ENCODE measurements at regions not wholly inside any gene's neighbourhood (a gene's known extent, or its start where the extent isn't known, plus 50 kb on each side); places are given as distances from the start of the nearest gene placed in this dataset.

DNA sequence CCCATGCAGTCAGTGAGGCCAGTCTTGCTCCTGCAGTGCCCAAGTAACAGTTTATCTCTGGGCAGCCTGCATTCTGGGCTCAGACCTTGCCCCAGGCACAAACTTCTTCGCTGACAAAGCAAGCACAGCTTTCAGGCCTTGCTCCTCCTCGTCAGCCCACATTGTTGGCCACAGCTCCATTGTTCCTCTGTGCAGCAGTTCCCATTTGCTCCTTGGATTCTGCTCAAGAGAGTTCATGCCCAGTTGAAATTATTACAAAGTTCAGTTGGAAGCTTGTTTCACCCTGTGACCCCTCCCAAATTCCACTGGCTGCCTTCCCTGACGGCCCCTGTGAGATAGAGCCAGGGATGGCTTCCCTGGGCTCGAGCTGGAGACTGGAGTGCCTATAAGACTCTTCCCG, 163.4 kb upstream of the DDHD1 start:
- TF ChIP-seq, protein P1, sequence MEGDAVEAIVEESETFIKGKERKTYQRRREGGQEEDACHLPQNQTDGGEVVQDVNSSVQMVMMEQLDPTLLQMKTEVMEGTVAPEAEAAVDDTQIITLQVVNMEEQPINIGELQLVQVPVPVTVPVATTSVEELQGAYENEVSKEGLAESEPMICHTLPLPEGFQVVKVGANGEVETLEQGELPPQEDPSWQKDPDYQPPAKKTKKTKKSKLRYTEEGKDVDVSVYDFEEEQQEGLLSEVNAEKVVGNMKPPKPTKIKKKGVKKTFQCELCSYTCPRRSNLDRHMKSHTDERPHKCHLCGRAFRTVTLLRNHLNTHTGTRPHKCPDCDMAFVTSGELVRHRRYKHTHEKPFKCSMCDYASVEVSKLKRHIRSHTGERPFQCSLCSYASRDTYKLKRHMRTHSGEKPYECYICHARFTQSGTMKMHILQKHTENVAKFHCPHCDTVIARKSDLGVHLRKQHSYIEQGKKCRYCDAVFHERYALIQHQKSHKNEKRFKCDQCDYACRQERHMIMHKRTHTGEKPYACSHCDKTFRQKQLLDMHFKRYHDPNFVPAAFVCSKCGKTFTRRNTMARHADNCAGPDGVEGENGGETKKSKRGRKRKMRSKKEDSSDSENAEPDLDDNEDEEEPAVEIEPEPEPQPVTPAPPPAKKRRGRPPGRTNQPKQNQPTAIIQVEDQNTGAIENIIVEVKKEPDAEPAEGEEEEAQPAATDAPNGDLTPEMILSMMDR (IDR thresholded peaks at IDR 0.05; ENCODE audit: insufficient read depth, missing control alignments), result no peak
- FAIRE-seq, result no peak

DNA sequence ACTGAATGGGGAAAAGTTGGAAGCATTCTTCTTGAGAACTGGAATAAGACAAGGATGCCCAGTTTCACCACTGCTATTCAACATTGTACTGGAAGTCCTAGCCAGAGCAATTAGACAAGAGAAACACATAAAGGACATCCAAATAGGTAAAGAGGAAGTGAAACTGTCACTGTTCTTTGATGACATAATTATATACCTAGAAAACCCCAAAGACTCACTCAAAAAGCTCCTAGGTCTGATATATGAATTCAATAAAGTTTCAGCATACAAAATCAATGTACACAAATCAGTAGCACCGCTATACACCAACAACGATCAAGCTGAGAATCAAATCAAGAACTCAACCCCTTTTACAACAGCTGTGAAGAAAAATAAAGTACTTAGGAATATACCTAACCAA, 157.3 kb upstream of the DDHD1 start:
- DNase-seq (ENCODE audit: insufficient read length, low spot score) (no peak), FAIRE-seq (no peak)
- TF ChIP-seq, protein P1 (IDR thresholded peaks at IDR 0.05; ENCODE audit: insufficient read depth, missing control alignments), result no peak

More for the DNA sequence above, 163.4 kb upstream of the DDHD1 start:
- DNase-seq (ENCODE audit: insufficient read length, low spot score), result no peak

DNA sequence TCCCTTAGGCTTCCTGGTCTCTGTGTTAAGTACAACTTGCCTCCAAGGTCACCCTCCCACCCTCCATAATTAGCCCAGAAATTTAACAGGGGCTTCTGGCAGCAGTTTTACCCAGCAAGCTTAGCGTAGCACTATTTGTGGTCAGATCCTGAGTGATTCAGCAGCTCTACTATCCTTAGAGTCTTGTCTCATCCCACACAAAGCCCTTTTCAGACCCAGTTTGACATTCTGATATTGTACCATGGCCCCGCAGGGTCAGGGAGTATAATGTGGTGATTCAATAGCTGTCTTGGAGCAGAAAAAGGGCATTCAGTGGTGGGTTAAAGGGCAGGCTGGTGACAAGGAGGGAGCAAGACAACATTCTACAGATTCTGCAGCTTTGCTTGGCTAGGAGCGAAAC, 153.8 kb upstream of the DDHD1 start:
- FAIRE-seq, result no peak
- TF ChIP-seq, protein P1 (IDR thresholded peaks at IDR 0.05; ENCODE audit: insufficient read depth, missing control alignments), result no peak

DNA sequence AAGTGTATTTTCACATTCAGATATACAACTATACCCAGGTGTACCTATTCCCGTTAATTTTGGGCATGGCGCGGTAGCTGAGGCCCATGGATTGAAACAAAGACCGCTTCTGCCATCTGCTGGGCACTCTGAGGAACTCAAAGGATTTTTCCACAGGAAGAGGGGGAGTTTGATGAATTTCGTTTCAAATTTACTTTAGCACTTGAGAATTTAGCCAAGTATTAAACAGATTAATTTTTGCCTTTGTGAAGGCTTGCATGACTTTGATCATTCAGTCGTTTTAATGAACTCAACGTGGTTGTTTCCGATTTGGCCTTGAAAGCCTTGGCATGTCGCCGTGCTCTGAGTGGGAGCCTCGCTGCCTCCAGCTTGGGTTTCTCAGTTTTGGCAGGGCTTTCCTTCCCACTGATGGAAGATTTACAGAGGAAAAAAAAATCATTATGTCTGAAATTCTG, 153.2 kb upstream of the DDHD1 start:
- no peak for FAIRE-seq
- DNase-seq (ENCODE audit: insufficient read length, low spot score), result no peak
- TF ChIP-seq, protein P1 (IDR thresholded peaks at IDR 0.05; ENCODE audit: insufficient read depth, missing control alignments), result peak; percentile 80

More for the DNA sequence above, 153.8 kb upstream of the DDHD1 start:
- no peak for DNase-seq (ENCODE audit: insufficient read length, low spot score)

DNA sequence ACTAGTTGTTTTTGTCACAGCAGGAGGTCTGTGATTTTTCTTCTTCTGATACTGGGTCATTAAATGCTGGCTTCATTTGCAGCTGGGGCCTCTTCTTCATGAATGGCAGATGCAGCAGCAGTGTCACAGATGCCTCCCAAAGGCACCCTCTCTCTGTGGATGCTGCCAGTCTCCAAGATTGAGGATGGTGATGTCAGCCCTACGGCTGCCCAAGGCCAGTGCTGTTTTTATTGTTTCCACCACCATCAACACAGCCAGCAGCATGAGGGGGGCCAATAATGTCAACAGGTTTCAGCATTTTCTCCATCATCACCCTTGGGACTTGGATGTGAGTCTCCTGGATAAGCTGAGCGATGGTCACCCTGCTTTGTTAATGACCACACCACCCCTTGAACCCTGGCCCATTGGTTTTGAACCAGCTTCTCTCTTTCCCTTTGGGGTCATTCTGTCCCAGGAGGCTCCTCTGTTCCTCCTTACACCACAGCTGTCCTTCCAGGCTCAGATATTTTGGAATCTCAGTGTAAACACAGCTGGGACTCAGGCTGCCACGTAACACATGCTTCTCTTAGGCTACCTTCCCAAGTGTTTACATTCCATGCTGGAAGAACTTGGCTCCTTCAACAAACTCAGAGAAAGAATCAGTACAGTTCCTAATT, 151.7 kb upstream of the DDHD1 start:
- DNase-seq (ENCODE audit: insufficient read length, low spot score) (no peak), FAIRE-seq (no peak)
- TF ChIP-seq, protein P1 (IDR thresholded peaks at IDR 0.05; ENCODE audit: insufficient read depth, missing control alignments), result no peak

DNA sequence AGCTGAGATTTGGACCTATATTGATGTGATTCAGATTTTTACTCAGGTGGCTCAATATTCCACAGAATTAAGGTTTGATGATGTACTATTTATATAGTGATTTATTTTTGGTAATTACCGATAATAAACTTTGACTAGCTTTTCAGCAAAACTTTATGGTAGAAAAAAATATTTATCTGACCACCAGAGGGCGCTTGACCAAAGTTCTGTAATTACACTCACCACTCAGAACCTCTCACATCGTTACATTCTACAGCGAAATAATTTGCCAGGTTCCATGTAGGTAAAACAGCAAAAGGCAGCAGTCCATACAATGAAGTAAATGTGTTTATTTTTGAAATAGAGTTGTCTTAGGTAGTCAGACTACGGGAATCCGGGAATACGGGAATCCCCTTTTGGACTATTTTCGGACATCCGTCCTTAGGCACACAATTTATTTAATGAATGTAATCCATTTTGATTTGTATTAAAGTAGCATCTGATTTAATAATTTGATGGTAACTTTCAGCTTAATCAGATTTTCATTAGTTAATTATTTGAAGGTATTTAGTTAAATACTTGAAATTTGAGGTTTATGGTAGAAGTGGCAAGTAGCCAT, 143.0 kb upstream of the DDHD1 start:
- no peak for FAIRE-seq
- TF ChIP-seq, protein P1 (IDR thresholded peaks at IDR 0.05; ENCODE audit: insufficient read depth, missing control alignments), result peak; percentile 55
- no peak for DNase-seq (ENCODE audit: insufficient read length, low spot score)

DNA sequence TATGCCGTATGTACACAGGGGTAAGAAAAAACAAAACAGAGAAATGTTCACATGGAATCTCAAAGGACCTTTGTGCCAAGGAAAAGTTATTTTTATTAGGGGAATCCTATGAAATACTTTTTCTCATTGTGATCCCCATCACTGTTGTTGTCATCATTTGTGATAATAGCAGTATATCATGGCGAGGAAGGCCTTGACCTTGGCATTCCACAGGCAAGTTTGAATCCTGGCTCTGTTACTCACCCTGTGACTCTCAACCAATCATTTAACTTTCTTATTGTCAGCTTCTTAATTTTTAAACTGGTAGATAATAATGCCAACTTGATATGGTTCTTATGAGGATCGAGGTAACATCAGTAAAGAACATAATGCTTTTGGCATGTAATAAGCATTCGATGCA, 142.2 kb upstream of the DDHD1 start:
- no peak for FAIRE-seq
- TF ChIP-seq, protein P1 (IDR thresholded peaks at IDR 0.05; ENCODE audit: insufficient read depth, missing control alignments), result no peak

More for the DNA sequence above, 142.2 kb upstream of the DDHD1 start:
- DNase-seq (ENCODE audit: insufficient read length, low spot score), result no peak

Measured in D721Med (cell line).